ENCODE measurements at regions not wholly inside any gene's neighbourhood (a gene's known extent, or its start where the extent isn't known, plus 50 kb on each side); places are given as distances from the start of the nearest gene placed in this dataset.

DNA sequence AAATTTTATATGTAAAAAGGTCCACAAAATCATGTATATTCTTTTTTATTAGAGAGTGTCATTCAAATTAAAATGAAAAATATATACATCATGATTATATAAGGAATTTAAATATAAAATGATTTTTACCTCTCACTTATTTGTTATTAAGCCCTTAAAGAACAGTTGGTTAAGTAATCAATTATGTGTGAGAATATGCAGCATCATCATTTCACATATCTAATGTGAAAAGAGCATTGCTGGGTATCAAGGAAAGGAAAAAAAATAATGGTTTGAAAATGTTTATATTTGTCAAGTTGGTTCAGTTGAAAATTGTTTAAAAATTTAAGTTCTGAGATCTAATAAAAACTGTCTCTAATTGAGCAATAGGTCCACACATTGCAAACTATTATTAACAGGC is 363.6 kb upstream of the GRM3 start (continued):
- TF ChIP-seq, protein P1, sequence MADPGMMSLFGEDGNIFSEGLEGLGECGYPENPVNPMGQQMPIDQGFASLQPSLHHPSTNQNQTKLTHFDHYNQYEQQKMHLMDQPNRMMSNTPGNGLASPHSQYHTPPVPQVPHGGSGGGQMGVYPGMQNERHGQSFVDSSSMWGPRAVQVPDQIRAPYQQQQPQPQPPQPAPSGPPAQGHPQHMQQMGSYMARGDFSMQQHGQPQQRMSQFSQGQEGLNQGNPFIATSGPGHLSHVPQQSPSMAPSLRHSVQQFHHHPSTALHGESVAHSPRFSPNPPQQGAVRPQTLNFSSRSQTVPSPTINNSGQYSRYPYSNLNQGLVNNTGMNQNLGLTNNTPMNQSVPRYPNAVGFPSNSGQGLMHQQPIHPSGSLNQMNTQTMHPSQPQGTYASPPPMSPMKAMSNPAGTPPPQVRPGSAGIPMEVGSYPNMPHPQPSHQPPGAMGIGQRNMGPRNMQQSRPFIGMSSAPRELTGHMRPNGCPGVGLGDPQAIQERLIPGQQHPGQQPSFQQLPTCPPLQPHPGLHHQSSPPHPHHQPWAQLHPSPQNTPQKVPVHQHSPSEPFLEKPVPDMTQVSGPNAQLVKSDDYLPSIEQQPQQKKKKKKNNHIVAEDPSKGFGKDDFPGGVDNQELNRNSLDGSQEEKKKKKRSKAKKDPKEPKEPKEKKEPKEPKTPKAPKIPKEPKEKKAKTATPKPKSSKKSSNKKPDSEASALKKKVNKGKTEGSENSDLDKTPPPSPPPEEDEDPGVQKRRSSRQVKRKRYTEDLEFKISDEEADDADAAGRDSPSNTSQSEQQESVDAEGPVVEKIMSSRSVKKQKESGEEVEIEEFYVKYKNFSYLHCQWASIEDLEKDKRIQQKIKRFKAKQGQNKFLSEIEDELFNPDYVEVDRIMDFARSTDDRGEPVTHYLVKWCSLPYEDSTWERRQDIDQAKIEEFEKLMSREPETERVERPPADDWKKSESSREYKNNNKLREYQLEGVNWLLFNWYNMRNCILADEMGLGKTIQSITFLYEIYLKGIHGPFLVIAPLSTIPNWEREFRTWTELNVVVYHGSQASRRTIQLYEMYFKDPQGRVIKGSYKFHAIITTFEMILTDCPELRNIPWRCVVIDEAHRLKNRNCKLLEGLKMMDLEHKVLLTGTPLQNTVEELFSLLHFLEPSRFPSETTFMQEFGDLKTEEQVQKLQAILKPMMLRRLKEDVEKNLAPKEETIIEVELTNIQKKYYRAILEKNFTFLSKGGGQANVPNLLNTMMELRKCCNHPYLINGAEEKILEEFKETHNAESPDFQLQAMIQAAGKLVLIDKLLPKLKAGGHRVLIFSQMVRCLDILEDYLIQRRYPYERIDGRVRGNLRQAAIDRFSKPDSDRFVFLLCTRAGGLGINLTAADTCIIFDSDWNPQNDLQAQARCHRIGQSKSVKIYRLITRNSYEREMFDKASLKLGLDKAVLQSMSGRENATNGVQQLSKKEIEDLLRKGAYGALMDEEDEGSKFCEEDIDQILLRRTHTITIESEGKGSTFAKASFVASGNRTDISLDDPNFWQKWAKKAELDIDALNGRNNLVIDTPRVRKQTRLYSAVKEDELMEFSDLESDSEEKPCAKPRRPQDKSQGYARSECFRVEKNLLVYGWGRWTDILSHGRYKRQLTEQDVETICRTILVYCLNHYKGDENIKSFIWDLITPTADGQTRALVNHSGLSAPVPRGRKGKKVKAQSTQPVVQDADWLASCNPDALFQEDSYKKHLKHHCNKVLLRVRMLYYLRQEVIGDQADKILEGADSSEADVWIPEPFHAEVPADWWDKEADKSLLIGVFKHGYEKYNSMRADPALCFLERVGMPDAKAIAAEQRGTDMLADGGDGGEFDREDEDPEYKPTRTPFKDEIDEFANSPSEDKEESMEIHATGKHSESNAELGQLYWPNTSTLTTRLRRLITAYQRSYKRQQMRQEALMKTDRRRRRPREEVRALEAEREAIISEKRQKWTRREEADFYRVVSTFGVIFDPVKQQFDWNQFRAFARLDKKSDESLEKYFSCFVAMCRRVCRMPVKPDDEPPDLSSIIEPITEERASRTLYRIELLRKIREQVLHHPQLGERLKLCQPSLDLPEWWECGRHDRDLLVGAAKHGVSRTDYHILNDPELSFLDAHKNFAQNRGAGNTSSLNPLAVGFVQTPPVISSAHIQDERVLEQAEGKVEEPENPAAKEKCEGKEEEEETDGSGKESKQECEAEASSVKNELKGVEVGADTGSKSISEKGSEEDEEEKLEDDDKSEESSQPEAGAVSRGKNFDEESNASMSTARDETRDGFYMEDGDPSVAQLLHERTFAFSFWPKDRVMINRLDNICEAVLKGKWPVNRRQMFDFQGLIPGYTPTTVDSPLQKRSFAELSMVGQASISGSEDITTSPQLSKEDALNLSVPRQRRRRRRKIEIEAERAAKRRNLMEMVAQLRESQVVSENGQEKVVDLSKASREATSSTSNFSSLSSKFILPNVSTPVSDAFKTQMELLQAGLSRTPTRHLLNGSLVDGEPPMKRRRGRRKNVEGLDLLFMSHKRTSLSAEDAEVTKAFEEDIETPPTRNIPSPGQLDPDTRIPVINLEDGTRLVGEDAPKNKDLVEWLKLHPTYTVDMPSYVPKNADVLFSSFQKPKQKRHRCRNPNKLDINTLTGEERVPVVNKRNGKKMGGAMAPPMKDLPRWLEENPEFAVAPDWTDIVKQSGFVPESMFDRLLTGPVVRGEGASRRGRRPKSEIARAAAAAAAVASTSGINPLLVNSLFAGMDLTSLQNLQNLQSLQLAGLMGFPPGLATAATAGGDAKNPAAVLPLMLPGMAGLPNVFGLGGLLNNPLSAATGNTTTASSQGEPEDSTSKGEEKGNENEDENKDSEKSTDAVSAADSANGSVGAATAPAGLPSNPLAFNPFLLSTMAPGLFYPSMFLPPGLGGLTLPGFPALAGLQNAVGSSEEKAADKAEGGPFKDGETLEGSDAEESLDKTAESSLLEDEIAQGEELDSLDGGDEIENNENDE (IDR thresholded peaks at IDR 0.05; ENCODE audit: insufficient replicate concordance, low read length), result no peak
- TF ChIP-seq ASH2L (IDR thresholded peaks at IDR 0.05; ENCODE audit: low read length), result no peak
- no peak for TF ChIP-seq CREB1 (IDR thresholded peaks at IDR 0.05)
- no peak for TF ChIP-seq RXRA (IDR thresholded peaks at IDR 0.05; ENCODE audit: insufficient read depth, low read depth, low read length)

All from H1 (cell line).